Activated T-cell treated with anti-CD3 and anti-CD28 coated beads for 24 hours (primary cell): ENCODE measurements at regions not wholly inside any gene's neighbourhood (a gene's known extent, or its start where the extent isn't known, plus 50 kb on each side); places are given as distances from the start of the nearest gene placed in this dataset.

ENCODE experiments used
- DNase-seq: peaks from one replicate; pipeline ENCODE4 v3.0.0-alpha.2; 2020; ENCODE audit warnings: low read depth

DNA sequence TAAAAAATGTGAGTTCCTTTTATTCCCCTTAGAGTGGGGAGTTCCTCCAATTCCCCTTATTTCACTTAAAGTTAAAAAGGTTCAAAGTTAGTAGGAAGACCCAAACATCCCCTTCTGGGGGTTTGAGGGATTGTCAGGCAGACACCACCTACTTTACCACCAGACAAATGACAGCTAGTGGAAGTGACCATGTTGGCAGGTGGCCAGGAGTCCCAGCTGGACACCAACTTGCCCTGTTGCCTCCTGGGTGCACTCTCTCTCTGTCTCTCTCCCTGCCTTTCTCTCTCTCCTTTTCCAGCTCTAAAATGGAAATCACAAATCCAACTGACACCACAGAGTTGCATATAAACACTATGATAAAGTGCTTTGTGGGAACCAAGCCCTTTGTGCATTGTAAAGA lies 307.7 kb upstream of the TLE4 start:
- no peak for DNase-seq

DNA sequence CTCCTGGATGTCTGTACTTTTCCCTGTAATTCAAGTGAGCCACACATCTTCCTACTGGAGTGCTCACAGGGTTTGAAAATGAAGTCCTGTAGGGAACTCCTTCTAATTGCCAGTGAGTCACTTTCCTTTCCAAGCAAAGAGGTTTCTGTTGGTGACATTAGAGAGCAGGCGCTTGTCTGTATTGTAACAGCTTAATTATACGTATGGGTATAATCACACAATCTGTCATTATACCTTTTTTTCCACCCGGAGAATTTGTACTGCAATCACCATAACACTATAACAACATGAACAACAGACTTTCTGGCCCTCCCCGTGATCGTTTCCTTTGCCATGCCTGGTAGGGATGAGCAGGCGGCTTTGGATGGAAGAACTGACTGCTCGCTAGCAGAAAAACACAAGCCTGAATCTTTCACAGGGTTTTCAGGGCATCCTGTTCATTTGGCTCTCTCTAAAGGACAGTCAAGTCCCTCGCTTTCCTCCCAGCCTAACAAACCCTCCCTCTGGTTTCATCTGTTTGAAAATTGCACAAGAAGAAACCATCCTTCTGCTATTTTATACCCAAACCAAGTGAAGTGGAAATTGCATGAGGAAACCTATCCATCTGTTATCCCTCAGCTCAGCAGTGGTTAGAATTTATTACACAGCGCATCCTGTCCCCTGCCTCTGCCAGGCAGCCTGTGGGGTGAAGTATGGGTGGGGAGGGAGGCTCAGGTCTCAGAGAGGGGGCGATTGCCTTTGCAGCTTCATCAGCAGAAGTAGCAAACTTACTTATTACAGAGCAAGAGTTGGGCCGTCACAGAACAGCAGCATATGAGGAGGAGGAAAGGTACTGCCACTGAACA lies 307.0 kb upstream of the TLE4 start:
- no peak for DNase-seq

DNA sequence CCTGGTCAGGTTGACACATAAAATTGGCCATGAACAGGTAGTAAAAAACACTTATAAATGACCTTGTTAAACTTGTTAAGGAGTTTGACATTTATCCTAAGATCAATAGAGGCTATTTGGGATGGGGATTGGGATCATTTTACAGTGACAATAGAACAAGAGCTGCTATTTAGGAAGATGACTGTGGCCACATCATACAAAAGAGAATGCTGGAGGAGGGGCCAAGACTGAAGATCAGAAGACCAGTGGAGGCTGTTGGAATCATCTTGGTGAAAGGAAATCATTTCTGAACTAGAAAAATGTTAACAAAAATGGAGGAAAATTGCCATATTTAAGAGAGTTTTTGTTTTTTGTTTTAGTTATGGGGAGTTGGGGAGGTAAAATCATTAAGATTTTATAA lies 304.8 kb upstream of the TLE4 start:
- no peak for DNase-seq

DNA sequence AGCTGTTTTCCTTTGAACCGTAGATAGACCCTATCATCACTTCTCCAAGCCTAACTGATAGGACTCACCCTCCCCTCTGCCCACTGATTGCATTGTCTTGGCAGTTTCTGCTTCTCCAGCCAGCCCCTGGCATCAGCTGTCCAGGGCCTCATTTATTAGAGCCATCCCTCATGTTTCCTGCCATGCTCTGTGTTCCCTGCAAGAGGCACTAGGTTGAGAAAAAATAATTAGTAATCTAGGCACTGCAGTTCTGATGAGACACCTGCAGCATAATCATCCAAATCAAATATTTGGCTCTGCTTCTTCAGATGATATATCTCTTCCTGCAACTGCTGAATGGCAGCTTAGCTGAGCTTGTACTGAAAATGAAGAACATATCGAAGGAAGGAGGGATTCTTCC lies 303.0 kb upstream of the TLE4 start:
- DNase-seq = no peak

DNA sequence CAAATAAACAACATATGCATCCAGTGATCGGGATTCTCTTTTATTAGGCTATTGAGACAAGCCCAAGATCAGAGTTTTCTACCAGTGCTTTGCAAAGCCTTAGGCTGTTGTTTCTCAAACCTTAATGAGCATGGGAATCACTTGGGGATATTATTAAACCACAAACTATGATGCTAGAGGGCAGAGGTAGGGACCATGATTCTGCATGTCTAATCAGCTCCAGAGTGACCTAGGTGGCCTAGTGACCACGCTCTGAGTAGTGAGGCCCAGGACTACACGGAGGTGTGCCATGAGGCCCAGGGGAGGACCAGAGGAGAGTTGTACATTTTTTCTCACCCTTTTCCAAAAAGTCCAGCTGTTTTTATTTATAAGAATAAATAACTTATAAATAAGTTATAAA lies 298.5 kb upstream of the TLE4 start:
- no peak for DNase-seq

DNA sequence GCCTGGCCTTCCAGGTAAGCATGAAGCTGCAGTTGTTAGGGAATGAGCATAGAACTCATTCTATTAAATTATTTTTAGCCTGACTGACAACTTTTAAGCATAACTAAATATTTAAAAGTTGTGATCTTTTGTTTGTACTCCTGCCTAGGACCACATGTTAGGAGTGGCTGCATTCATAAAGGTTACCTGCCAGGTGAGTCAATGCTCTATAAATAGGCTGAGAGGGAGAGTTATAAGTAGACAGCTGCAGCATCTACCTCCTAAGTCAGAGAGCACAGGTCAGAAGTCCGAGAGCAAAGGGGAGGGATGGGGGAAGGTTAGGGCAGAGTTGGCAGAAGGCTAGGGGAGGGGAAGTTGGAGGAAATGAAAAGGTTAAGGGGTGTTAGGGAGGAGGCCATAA lies 292.4 kb upstream of the TLE4 start:
- DNase-seq = no peak

DNA sequence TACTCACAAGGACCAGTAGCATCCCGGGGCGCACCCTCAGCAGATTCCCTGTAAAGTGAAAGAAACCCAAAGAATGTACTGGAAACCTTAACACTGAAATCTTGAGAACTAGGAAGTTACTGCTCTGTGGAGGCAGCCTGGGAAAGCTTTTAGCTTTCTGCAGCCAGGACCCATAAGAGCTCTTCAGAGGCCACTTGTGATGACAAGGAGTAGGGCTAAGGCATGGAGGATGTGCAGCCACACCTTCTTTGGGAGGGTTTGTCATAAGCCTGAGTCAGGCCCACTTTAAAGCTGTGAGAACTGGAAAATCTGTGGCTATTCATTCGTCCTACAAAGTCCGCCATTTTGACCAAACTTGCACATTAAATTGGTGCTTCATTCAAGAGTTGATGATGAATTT lies 291.1 kb upstream of the TLE4 start:
- no peak for DNase-seq

DNA sequence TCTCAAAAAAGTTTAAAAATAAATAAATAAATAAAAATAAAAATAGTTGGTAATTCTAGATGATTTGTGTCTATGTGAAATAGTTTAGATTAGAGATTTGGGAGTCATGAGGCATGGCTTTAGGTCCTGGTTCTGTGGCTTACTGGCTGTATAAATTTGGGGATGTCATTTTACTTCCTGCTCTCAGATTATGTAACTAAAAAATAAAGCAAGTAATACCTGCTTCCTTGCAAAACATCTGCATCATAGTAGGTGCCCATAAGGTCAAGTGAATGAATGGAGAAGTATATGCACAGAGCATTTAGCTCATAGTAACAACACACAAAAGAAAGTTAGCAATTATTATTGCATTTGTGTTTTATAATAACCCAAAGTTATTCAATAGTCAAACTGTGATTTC lies 287.7 kb upstream of the TLE4 start:
- no peak for DNase-seq

DNA sequence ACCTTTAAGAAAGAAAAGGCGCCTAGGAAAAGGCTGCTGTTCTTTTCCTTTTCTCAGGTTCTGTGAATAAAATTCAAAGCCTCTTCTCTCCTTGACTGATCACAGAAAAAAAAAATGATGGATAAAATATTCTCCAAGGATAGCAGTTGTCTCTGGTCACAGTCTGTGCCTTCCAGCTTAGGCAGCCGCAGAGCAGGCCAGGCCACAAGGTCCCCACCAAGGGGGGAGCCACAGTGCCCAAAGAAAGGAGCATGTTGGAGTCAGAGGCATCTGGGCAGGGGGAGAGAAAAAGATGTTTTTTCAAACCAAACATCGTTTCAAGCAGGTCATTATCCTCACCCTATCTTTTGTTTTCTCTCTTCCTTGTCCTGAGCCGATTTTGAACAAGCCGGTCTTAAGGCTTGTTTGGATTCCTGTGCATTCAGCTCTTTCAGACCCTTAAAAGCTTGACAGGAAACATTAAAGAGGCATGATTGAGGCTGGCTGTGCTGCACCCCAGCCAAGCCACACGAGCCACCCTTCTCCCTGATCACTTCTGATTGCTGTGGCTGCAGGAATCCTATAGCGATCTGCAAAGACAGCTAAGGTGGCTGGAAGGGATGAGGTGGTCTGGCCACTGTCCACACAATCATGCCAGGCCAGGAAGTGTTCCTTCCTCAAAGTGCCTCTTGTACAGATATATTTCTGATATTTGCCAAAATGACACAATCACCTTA lies 284.6 kb upstream of the TLE4 start:
- no peak for DNase-seq

DNA sequence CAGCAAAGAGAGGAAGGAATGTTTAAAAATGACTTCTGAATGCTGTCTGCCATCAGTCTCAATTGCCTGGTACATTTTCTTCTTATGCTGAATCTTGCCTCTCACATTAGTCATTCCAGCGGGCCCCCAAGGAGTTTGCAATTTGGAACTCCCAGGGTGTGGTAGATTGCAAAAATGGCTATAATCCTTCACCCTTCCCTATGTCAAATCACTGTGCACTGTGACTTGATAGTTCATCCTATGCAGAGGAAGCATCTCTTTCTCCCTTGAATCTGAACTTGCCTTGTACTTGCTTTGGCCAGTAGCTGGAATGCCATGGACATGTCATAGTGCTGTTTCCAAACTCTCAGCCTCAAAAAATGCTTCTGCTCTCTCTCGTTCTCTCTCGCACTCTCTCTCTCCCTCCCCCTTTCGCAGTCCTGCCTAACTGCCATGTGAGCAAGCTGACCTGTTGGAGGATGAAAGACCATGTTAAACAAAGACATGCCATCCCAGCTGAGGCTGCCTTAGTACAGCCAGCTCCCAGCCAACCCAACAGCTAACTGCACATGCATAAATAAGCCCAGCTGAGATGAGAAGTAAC lies 284.0 kb upstream of the TLE4 start:
- DNase-seq = no peak

DNA sequence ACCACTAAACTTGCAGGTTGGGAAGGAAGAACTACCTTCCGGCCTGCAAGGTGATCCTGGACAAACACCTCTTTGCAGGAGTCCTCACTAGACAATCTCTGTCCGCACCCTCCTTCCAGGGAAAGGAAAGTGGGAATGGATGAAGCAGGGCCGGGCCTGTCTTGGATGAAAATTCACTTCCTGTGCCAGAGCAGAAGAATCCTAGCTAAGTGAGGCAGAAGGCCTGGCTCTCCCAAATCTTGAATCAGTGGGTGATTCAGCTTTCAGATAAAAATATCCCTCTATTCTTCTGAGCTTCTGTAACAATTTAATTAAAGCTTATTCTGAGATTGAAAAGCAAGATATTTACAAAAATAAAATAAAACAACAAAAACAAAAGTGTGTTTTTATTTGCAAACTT lies 281.9 kb upstream of the TLE4 start:
- DNase-seq = no peak

DNA sequence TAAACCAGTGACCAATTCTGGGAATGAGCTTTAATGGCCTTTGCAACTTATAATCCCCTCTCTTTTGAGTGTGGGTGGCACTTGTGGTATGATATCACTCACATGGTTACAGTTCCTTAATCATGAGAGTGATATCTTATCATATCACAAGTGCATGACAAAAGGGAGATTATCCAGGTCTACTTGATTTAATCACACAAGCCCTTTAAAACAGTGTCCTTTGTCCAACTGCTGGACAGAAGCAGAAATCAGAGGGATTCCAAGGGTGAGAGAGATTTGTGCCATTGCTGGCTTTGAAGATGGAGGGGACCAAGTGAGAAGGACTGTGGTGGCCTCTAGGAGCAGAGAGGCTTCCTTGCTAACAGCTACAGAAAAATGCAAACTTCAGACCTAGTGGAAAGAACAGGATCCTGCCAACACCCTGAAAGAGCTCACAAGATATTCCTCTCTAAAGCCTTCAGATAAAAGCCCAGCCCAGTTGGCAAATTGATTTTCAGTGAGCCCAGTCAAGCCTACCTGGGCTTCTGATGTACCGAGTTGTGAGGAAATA lies 279.0 kb upstream of the TLE4 start:
- no peak for DNase-seq

DNA sequence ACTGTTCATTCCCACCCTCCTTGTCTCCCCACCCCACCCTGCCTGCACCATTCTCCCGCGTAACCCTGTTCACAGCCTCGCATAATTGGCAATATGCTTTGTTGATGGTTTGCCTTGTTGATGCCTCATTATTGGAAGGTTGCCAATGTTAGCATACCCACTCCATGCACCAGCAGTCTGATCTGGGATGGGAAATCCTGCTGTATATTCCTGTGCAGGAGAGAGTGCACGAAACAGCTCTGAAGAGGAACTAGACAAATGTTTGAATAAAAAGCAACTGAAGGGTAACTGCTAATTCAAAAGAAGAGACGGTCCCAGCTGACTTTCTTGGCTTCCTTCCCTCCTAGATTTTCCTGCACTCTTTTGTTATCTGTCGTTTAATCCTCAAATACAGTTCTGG lies 271.7 kb upstream of the TLE4 start:
- DNase-seq = no peak

DNA sequence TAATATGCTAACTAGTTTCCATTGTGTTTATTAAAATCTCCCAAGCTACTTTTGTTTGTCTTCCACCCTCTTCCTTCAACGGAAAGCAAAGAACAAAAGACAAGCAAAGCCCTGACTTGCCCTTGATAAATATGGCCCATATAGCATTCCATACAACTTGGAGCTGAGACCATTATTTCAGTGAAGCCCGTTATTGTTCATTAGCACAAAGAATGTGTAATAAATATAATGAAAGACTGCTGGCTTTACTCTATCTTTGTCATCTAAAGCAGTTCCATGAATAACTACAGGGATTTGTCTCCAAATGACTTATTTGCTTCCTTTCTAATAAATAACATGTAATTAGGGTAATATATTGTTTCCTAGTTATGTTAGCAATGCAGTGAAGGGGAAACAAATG lies 270.7 kb upstream of the TLE4 start:
- no peak for DNase-seq

DNA sequence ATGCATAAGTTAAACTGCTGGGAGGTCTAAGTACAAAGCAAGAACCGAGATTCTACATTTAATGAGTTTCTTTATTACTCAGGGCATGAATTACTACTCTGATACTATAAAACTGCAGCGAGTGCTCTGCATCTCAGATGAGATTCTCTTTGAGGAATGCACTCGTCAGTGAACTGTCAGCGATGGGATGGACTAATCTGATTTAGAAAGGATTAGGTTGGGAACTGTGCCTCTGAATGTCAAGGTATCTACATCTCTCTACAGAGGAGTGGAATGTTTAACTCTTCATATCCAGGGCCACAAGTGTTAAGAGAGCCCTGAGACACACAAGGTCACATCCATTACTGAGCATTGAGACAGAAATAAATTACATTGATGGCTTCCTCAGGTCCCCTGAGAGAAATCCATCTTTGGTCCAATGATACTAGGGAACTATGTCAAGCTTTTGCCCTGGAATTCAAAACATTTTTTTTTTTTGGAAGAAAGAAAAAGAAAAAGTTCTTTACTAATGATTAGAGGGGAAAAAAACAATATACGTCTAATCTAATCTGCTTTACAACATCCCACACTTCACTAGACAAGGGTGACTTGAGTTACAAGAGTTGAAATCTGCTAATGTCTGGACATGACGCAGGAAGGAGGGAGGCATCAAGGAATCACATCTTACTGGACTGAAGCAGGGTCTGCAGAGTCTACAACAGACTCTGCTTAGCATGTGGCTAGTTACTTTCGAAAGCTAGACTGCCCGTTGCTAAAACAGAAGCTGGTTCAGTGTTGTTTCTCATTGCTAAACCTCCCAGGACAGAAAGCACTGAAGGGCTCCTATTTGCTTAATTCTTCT lies 270.0 kb upstream of the TLE4 start:
- DNase-seq = no peak

DNA sequence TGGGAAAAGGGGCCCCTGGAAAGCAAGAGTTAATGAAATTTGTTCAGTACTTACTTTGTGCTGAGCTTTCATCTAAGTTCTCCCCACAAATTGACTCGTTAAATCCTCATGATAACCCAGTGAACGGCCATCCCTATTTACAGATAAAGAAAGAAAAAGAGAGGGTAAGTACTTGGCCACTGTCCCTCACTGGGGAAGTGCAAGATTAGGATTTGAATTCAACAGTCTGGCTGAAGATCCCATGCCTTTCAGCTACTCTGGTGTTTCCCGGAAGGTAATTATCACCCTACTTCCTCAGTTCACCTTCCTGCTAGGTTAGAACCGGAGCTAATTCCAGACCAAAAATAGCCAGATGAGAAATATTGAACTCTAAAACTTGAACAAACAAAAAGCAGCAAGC lies 269.2 kb upstream of the TLE4 start:
- DNase-seq = no peak

DNA sequence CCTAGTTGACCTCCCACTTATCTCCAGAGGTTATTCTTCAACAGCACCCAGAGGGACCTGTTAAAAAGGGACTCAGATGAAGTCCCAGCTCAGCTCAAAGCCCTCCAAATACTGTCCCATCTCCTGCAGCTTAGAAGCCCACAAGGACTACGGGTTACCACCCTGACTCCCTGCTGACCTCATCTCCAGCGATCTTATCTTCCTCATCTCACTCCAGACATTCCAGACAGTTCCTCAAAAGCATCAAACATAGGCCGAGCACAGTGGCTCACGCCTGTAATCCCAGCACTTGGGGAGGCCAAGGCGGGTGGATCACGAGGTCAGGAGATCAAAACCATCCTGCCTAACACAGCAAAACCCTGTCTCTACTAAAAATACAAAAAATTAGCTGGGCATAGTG lies 263.8 kb upstream of the TLE4 start:
- no peak for DNase-seq

DNA sequence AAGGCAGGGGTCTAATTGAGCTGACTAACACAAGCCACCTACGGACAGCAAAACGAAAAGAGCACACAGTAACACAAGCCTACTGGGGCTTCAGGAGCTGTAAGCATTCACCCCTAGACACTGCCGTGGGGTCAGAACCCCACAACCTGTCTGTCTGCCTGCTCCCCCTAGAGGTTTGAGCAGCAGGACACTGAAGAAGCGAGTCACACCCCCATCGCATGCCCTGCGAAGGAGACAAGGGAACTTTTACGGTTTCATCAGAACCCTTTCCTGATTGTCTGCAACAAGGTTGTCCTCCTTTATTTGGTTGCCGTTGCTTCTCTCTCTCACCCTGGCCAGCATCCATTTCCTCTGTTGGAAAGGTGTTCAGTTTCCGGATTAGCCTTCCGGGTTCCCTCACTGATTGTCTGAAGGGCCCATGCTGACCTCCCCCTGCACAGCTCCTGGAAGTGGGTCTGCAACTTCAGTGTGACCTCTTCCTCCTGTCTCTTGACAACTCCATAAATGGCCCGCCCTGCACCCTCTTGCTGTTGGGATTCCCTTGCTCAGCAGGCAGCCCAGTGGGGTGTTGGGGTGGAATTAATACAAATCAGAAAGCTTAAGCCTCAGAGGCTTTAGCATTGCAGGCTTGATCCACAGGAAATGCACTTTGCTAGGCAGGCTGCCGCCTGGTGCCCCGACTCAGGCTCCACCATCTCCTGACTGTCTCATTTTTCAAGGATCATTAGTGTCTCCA lies 258.9 kb upstream of the TLE4 start:
- no peak for DNase-seq

DNA sequence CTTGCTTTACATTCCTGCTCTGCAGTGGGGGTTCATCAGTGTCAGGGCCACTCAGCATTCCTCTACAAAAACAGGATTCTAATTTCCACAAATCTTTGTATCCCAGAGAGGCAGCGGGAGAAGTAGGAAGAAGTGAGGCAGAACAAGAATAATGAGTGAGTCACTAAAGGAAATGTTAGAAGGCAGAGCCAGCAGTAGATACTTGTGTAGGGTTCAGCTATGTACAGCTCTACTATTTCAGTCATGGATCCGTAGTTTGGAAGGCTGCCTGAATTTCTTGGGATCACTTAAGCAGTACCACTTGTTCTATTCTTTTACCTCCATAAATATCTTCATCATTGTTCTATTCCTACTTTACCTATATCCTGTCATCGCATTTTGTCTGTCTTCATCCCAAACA lies 246.3 kb upstream of the TLE4 start:
- DNase-seq = no peak

DNA sequence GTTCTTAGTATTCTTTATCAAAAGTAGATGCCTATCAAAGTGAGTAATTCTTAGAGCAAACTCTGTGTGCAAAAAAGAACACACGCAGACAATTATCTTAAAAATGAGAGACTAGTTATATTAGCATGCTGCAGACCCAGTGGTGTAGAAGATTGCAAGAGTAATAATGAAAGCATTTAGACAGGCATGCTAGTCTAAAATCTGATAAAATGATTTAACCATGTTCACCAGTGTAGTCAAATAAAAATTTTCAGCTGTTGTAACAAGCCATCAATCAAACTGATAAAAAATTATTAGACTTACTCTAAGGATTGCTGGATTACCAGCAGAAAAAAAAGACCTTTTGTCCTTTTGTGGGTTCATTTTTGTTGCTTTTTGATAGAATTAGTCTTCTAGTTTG lies 241.9 kb upstream of the TLE4 start:
- DNase-seq = no peak

DNA sequence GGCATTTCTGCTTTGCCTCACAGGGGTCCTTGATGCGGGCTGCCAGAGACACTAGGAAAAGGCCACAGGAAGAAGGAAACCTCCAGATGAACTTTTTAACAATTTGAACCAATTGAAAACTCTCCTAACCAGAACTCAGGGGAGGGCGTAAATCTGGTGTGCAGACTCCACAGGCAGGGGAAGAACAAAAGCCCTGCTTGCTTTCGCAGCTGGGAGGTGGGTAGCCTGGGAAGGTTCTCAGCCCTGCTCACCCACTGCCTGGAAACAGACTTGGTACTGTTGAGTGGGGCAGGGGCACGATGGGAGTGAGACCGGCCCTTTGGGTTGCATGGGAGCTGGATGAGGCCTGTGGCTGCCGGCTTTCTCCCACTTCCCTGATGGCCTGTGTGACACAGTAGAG lies 237.8 kb upstream of the TLE4 start:
- no peak for DNase-seq

DNA sequence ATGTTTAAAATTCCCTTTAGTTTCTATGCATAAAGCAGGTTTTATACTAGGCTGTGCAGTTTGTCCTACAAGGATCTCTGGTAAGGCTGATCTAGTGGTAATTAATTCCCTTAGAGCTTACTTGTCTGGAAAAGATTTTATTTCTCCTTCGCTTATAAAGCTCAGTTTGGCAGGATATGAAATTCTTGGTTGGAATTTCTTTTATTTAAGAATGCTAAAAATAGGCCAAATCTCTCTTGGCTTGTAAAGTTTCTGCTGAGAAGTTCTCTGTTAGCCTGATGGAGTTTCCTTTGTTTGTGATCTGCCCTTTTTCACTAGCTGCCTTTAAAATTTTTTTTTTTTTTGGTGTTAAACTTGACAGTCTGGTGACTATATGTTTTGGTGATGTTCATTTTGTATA lies 237.1 kb upstream of the TLE4 start:
- no peak for DNase-seq
